ENCODE measurements at regions not wholly inside any gene's neighbourhood (a gene's known extent, or its start where the extent isn't known, plus 50 kb on each side); places are given as distances from the start of the nearest gene placed in this dataset.

DNA sequence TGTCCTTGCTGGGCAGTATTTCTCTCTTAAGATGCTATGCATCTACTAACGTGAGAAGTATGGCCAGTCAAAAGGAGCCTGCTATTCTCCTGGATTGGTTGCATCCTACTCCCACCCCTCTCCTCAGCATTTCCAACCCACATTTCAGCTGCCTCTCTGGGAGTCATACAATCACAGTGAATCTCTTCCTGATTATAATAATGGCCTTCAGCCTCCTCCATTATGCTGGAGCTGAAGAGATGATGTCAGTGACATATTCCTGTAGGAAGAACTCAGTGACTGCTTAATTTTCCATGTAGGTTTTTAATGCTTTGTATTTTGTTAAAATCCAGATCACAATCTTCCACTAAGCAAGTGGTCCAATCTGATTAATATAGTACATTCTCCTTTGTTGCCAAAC, 82.7 kb upstream of the SUCLG2 start:
- FAIRE-seq (no peak), ATAC-seq (no peak), DNase-seq (ENCODE audit: low read depth in 1 of 2, low spot score in 1 of 2) (no peak)
- no peaks in the 10 kb centered on the region for H3K9me3 ChIP-seq
- H3K27ac ChIP-seq = no peak overlapping the region
- no peak overlapping the region for H3K4me2 ChIP-seq
- TF ChIP-seq ZC3H11A (IDR thresholded peaks at IDR 0.05) (no peak), ATOH8 (CRISPR knock-in tag; IDR thresholded peaks at IDR 0.05; ENCODE audit: low read depth) (no peak), RFX5 (IDR thresholded peaks at IDR 0.05) (no peak), TP53 (CRISPR knock-in tag; IDR thresholded peaks at IDR 0.05) (no peak), EHMT2 (IDR thresholded peaks at IDR 0.05; ENCODE audit: low read depth) (no peak), USF2 (IDR thresholded peaks at IDR 0.05) (no peak), POLR2A (IDR thresholded peaks at IDR 0.05; ENCODE audit: low read length) (no peak), BHLHE40 (IDR thresholded peaks at IDR 0.05; ENCODE audit: low read depth, low read length) (no peak), CHD2 (IDR thresholded peaks at IDR 0.05; ENCODE audit: low read length, partially characterized antibody) (no peak), HDAC2 (IDR thresholded peaks at IDR 0.05) (no peak), JUNB (IDR thresholded peaks at IDR 0.05) (no peak), EHF (CRISPR knock-in tag; IDR thresholded peaks at IDR 0.05) (no peak), HEYL (CRISPR knock-in tag; IDR thresholded peaks at IDR 0.05) (no peak), RARB (CRISPR knock-in tag; IDR thresholded peaks at IDR 0.05) (no peak)
- H3K4me3 ChIP-seq = no peak overlapping the region
- POLR2A ChIA-PET = no interaction called here
- WGBS (ENCODE audit: missing lambda C conversion rate) = 84% methylated on average over 1 of the region's 1 CpG
- CTCF ChIA-PET = interaction anchor here (1.4 kb wide), 1 partner anchor 623 kb away, joined by 4 read pairs; no protein-coding TSS in a partner anchor
- H3K4me1 ChIP-seq = no peaks in the 10 kb centered on the region

GRCh38 chr3:67733269-67733950, 79.0 kb upstream of the SUCLG2 start:
- DNase-seq (ENCODE audit: low read depth in 1 of 2, low spot score in 1 of 2) = no peak
- no peak for FAIRE-seq
- Histone ChIP-seq H3K9me3 (no peaks in the 10 kb centered on the region), H3K4me3 (no peak overlapping the region), H3K4me2 (no peak overlapping the region), H3K27ac (no peak overlapping the region), H3K4me1 (no peaks in the 10 kb centered on the region)
- POLR2A ChIA-PET = no interaction called here
- CTCF ChIA-PET = no interaction called here
- WGBS (ENCODE audit: missing lambda C conversion rate) = 62% methylated on average over 3 of the region's 3 CpGs
- no peak for ATAC-seq
- TF ChIP-seq FOSL2 (IDR thresholded peaks at IDR 0.05) (no peak), FOSL2 (CRISPR knock-in tag; IDR thresholded peaks at IDR 0.05) (no peak), ZC3H11A (IDR thresholded peaks at IDR 0.05) (no peak), BCL3 (IDR thresholded peaks at IDR 0.05) (no peak), POLR2AphosphoS2 (conservative IDR thresholded peaks at IDR 0.05; ENCODE audit: low read length) (no peak), MAZ (IDR thresholded peaks at IDR 0.05; ENCODE audit: borderline replicate concordance, low read depth, low read length) (no peak), EP300 (IDR thresholded peaks at IDR 0.05) (no peak), CHD4 (IDR thresholded peaks at IDR 0.05; ENCODE audit: borderline replicate concordance) (no peak)
- TF ChIP-seq, protein P1, sequence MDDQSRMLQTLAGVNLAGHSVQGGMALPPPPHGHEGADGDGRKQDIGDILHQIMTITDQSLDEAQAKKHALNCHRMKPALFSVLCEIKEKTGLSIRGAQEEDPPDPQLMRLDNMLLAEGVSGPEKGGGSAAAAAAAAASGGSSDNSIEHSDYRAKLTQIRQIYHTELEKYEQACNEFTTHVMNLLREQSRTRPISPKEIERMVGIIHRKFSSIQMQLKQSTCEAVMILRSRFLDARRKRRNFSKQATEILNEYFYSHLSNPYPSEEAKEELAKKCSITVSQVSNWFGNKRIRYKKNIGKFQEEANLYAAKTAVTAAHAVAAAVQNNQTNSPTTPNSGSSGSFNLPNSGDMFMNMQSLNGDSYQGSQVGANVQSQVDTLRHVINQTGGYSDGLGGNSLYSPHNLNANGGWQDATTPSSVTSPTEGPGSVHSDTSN (IDR thresholded peaks at IDR 0.05) = no peak

- H3K9me3 ChIP-seq = peaks cover 8% of the 10 kb centered on the region; the same call in 1 of the 3 replicates
- H3K4me3 ChIP-seq = no peak overlapping the region
- ChIA-PET POLR2A (no interaction called here), CTCF (interaction anchor here (0.6 to 1.0 kb wide), 2 partner anchors 18 to 339 kb away, joined by 3 read pairs; no protein-coding TSS in a partner anchor)
- WGBS (ENCODE audit: missing lambda C conversion rate) = 50% methylated on average over 2 of the region's 2 CpGs
- H3K4me1 ChIP-seq = no peaks in the 10 kb centered on the region
- ATAC-seq (no peak), DNase-seq (ENCODE audit: low read depth in 1 of 2, low spot score in 1 of 2) (no peak), FAIRE-seq (no peak)
- no peak for TF ChIP-seq NR3C1 (IDR thresholded peaks at IDR 0.05)
- TF ChIP-seq HOXB13 (CRISPR knock-in tag; IDR thresholded peaks at IDR 0.05; ENCODE audit: low read depth) = no peak
- TF ChIP-seq KDM5A (IDR thresholded peaks at IDR 0.05) = no peak
- no peak for TF ChIP-seq ATOH8 (CRISPR knock-in tag; IDR thresholded peaks at IDR 0.05; ENCODE audit: low read depth)
- H3K27ac ChIP-seq = no peak overlapping the region
- no peak overlapping the region for H3K4me2 ChIP-seq
These were observed 70.0 kb upstream of the SUCLG2 start for GRCh38 chr3:67724434-67724833.

Data from A549 (cell line).